HG03439 (cell line): ENCODE measurements at regions not wholly inside any gene's neighbourhood (a gene's known extent, or its start where the extent isn't known, plus 50 kb on each side); places are given as distances from the start of the nearest gene placed in this dataset.
"Not testable (repeated sequence)": the region's sequence is repeated elsewhere in the genome, so short reads cannot be mapped to it uniquely, and the experiment has no call there.

ENCODE experiments used
- ATAC-seq: cut with Tn5 transposase; IDR thresholded peaks from one replicate; pipeline ENCODE4 v1.9.1; 2021; ENCODE audit warnings: mild to moderate bottlenecking, moderate library complexity; ENCODE audit not compliant: unreplicated experiment

GRCh38 chr4:65007841-65008439 lies 598.7 kb upstream of the TECRL start:
- peak; percentile 53 for ATAC-seq

- ATAC-seq: no peak
Observed at GRCh38 chr4:64975177-64975576, 565.9 kb upstream of the TECRL start.

- no peak for ATAC-seq
Observed at GRCh38 chr4:64969081-64969480, 559.8 kb upstream of the TECRL start.

- ATAC-seq: no peak
Observed at GRCh38 chr4:64967286-64967685, 558.0 kb upstream of the TECRL start.

- ATAC-seq: no peak
Observed at GRCh38 chr4:64960516-64960915, 551.3 kb upstream of the TECRL start.

- no peak for ATAC-seq
Observed at GRCh38 chr4:64940698-64941097, 531.4 kb upstream of the TECRL start.

- no peak for ATAC-seq
Observed at GRCh38 chr4:64935469-64936001, 526.3 kb upstream of the TECRL start.

- no peak for ATAC-seq
Observed at GRCh38 chr4:64911846-64912245, 502.6 kb upstream of the TECRL start.

- ATAC-seq: no peak
Observed at GRCh38 chr4:64903986-64904385, 494.7 kb upstream of the TECRL start.

- no peak for ATAC-seq
Observed at GRCh38 chr4:64899563-64899962, 490.3 kb upstream of the TECRL start.

GRCh38 chr4:64899030-64899429 lies 489.8 kb upstream of the TECRL start:
- ATAC-seq: not testable (repeated sequence)

GRCh38 chr4:64897683-64898082 lies 488.4 kb upstream of the TECRL start:
- ATAC-seq: no peak

GRCh38 chr4:64895031-64895430 lies 485.8 kb upstream of the TECRL start:
- ATAC-seq: no peak

GRCh38 chr4:64893205-64893604 lies 484.0 kb upstream of the TECRL start:
- no peak for ATAC-seq

GRCh38 chr4:64889906-64890610 lies 480.8 kb upstream of the TECRL start:
- no peak for ATAC-seq

GRCh38 chr4:64883087-64883807 lies 474.0 kb upstream of the TECRL start:
- ATAC-seq: no peak

- no peak for ATAC-seq
Observed at GRCh38 chr4:64882311-64883086, 473.2 kb upstream of the TECRL start.

- ATAC-seq: no peak
Observed at GRCh38 chr4:64880557-64880956, 471.3 kb upstream of the TECRL start.

GRCh38 chr4:64876021-64876420 lies 466.8 kb upstream of the TECRL start:
- ATAC-seq: no peak

GRCh38 chr4:64870558-64870957 lies 461.3 kb upstream of the TECRL start:
- ATAC-seq: no peak

GRCh38 chr4:64857815-64858214 lies 448.6 kb upstream of the TECRL start:
- ATAC-seq: no peak
